ENCODE measurements at regions not wholly inside any gene's neighbourhood (a gene's known extent, or its start where the extent isn't known, plus 50 kb on each side); places are given as distances from the start of the nearest gene placed in this dataset.

GRCh38 chr11:29847219-29847618 is 169.6 kb downstream of the KCNA4 start:
- DNase-seq (ENCODE audit: low read depth, low spot score) = no peak
- no peak overlapping the region for H3K27ac ChIP-seq (ENCODE audit: insufficient read depth, low read depth, low read length)
- H3K27me3 ChIP-seq (ENCODE audit: control insufficient read depth in 2 of 2, insufficient read depth in 2 of 2, low read length in 2 of 2) = no peaks in the 10 kb centered on the region
- no peak for FAIRE-seq
- intact Hi-C loops (cut with micrococcal nuclease) = no loop called here
- H3K36me3 ChIP-seq (ENCODE audit: control insufficient read depth in 2 of 2, extremely low read depth in 1 of 2, insufficient read depth in 2 of 2, low read length in 2 of 2) = no peaks in the 10 kb centered on the region
- H3K4me1 ChIP-seq (ENCODE audit: control insufficient read depth, extremely low read depth, insufficient read depth, low read length) = no peaks in the 10 kb centered on the region
- POLR2A ChIA-PET = no interaction called here
- no peak overlapping the region for H3K4me2 ChIP-seq (ENCODE audit: insufficient read depth, low read length)
- no peaks in the 10 kb centered on the region for H3K79me2 ChIP-seq (ENCODE audit: control insufficient read depth, insufficient read depth, low read length)
- dilution Hi-C loops (cut with MboI; ENCODE audit: extremely low pct_ligation_motif_present, low sequenced_read_pairs) = no loop called here
- no TSS peak for BruUV-seq (replicated peaks)
- no peak overlapping the region for H3K4me3 ChIP-seq (replicated peaks in 1 of 3; ENCODE audit: insufficient read depth in 1 of 3, low read depth in 1 of 3, low read length in 3 of 3)
- H3K9ac ChIP-seq (replicated peaks; ENCODE audit: extremely low read depth, insufficient read depth, low read length) = no peak overlapping the region
- no peaks in the 10 kb centered on the region for H3K9me3 ChIP-seq (replicated peaks; ENCODE audit: control insufficient read depth, insufficient read depth, low read length)
- CTCF ChIA-PET = no interaction called here
- no peaks in the 10 kb centered on the region for H4K20me1 ChIP-seq (replicated peaks; ENCODE audit: control insufficient read depth, extremely low read depth, insufficient read depth, low read length)
- TF ChIP-seq JUN (IDR thresholded peaks at IDR 0.05; ENCODE audit: borderline replicate concordance, insufficient read depth, insufficient read length, low read depth) (no peak), POLR2AphosphoS5 (IDR thresholded peaks at IDR 0.05; ENCODE audit: insufficient read depth, low read depth, low read length) (no peak), GATA2 (IDR thresholded peaks at IDR 0.05; ENCODE audit: insufficient read depth, insufficient read length, low read depth, low read length) (no peak), MYC (IDR thresholded peaks at IDR 0.05; ENCODE audit: low read depth, low read length) (no peak), CTCF (IDR thresholded peaks at IDR 0.05; ENCODE audit: extremely low read depth in 1 of 2, insufficient read depth in 1 of 2, low read depth in 1 of 2, low read length in 2 of 2) (no peak), MAX (IDR thresholded peaks at IDR 0.05; ENCODE audit: insufficient read depth, insufficient read length) (no peak), FOS (IDR thresholded peaks at IDR 0.05; ENCODE audit: borderline replicate concordance, insufficient read depth, low read length) (no peak)
- no peaks in the 10 kb centered on the region for H3K9me1 ChIP-seq (replicated peaks; ENCODE audit: control insufficient read depth, extremely low read depth, insufficient read depth, low read length)
- H2AFZ ChIP-seq (ENCODE audit: low read depth, low read length) = no peak overlapping the region
